Dendritic cell treated with granulocyte-macrophage colony-stimulating factor and Interleukin-4, amounts not matched to agents 40 ng/mL and 50 ng/mL, for 4 days (primary cell): ENCODE measurements at regions not wholly inside any gene's neighbourhood (a gene's known extent, or its start where the extent isn't known, plus 50 kb on each side); places are given as distances from the start of the nearest gene placed in this dataset.

Source experiments
- H3K27ac Mint-ChIP-seq: one replicate; pipeline ENCODE4 v1.8.0; 2022; ENCODE audit warnings: mild to moderate bottlenecking, mixed read lengths
- H3K27me3 Mint-ChIP-seq: one replicate; pipeline ENCODE4 v1.8.0; 2022; ENCODE audit warnings: mild to moderate bottlenecking, mixed read lengths
- H3K36me3 Mint-ChIP-seq: one replicate; pipeline ENCODE4 v1.8.0; 2022; ENCODE audit warnings: low read depth, mixed read lengths
- H3K4me1 Mint-ChIP-seq: one replicate; pipeline ENCODE4 v1.8.0; 2022; ENCODE audit warnings: low read depth, mixed read lengths
- H3K4me3 Mint-ChIP-seq: one replicate; pipeline ENCODE4 v1.8.0; 2022; ENCODE audit warnings: mild to moderate bottlenecking, moderate library complexity, mixed read lengths
- H3K9me3 Mint-ChIP-seq: one replicate; pipeline ENCODE4 v1.8.0; 2022; ENCODE audit warnings: mixed read lengths
- intact Hi-C: fragments of 100-400 bp; cut with micrococcal nuclease; formaldehyde crosslinking; loops from one replicate; pipeline ENCODE4 v1.15.0; 2022

DNA sequence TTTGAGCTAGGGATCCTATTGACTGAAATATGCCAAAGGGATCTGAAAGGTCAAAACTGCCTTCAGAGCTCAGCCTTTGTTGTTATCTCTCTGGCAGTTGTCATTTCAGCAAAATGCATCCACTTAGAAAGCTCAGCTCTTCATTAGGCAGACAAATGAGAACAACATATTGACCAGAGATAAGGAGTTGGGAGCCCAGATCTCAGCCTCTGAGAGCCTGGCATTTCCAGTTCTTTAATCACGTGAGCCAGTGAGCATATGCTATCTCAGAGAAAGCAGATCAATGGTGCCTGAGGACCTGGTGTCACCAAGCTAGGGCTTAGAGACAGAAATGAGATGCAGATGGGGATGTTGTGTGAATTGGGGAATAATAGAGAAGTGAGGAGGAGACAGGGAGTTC, 101.1 kb downstream of the DAD1 start:
- no peak overlapping the region for H3K4me3 Mint-ChIP-seq
- no peaks in the 10 kb centered on the region for H3K9me3 Mint-ChIP-seq
- H3K4me1 Mint-ChIP-seq = no peaks in the 10 kb centered on the region
- H3K36me3 Mint-ChIP-seq = no peaks in the 10 kb centered on the region
- H3K27ac Mint-ChIP-seq = no peak overlapping the region
- peaks cover 2% of the 10 kb centered on the region for H3K27me3 Mint-ChIP-seq
- intact Hi-C loops = no loop called here

DNA sequence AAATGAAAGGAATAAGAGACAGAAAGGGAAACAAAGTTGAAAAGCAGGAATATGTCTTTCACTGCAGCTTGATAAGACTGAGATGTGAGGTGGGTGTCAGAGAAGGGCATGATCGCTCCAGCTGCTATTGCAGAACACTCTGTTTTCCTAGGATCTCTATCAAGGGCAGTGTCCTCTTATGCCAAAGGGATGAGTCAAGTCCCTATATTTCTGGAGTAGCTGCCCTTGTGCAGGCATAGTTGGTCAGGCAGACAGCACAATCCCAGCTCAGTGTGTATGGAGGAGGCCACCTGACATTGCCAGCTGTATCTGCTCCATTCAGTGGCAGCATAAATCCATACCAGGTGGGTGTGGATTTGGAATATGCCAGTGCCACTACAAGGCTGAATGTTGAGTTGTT, 101.6 kb downstream of the DAD1 start:
- no peaks in the 10 kb centered on the region for H3K9me3 Mint-ChIP-seq
- H3K4me1 Mint-ChIP-seq = no peaks in the 10 kb centered on the region
- no peak overlapping the region for H3K4me3 Mint-ChIP-seq
- no peaks in the 10 kb centered on the region for H3K36me3 Mint-ChIP-seq
- peaks cover 2% of the 10 kb centered on the region for H3K27me3 Mint-ChIP-seq
- intact Hi-C loops = no loop called here
- H3K27ac Mint-ChIP-seq = no peak overlapping the region

DNA sequence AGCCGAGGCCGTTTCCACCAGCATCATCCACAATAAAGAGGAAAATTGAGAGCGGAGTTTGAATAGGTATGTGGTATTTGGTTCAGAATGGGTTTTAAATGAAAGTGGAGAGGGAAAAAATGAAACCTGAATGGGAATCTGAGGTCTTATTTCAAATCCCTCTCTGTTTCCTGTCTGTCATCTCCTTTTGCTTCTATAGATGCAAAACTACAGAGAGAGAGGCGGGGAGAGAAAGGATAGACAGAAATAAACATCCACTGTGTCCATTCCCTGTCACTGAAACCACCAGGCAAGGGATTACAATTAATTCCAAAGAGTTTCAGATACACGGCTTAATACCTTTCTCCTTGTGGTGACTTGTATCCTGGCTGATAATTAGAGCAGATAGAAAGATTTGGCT, 102.3 kb downstream of the DAD1 start:
- Mint-ChIP-seq H3K27ac (no peak overlapping the region), H3K9me3 (no peaks in the 10 kb centered on the region), H3K4me1 (no peaks in the 10 kb centered on the region), H3K27me3 (peaks cover 2% of the 10 kb centered on the region), H3K36me3 (no peaks in the 10 kb centered on the region), H3K4me3 (no peak overlapping the region)
- intact Hi-C loops = no loop called here

DNA sequence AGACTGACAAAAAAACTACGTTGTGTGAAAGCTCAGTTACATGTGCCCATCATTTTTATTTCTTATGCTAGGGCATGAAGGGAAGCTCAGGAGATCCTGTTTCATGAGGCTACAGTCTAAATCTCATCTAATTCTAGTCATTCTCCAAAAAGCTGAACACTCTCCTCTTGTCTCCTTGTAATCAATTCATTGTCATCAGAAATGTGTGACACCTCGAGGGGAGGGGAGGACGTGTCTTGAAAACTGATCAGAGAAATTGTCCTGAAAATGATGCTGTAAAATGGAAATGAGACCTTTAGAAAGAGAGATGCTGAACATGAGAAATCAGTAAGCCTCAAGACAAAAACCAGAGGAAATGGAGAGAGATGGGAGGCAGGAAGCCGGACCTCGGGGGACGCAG, 103.4 kb downstream of the DAD1 start:
- Mint-ChIP-seq H3K27ac (no peak overlapping the region), H3K4me1 (no peaks in the 10 kb centered on the region), H3K9me3 (no peaks in the 10 kb centered on the region), H3K27me3 (peaks cover under 1% of the 10 kb centered on the region), H3K4me3 (no peak overlapping the region), H3K36me3 (no peaks in the 10 kb centered on the region)
- intact Hi-C loops = no loop called here

DNA sequence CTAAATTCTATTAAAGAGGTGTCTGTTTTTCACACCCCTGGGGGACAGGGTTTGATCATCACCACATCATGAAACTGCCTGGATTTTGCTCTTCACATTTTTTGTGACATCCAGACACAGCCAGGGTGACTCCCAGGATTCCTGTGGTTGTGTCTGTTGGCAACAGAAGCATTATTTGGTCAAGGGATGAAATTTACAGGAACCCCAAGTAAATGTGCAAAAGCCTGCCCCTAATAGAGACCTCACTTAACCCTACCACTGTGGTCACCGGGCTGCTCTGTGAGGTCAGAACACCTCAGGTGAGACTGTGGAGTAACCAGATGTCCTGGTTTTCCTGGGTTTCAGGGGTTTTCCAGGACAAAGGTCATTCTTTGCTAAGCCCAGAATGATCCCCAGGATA, 103.8 kb downstream of the DAD1 start:
- intact Hi-C loops = no loop called here
- Mint-ChIP-seq H3K27me3 (no peaks in the 10 kb centered on the region), H3K4me3 (no peak overlapping the region), H3K9me3 (no peaks in the 10 kb centered on the region), H3K4me1 (no peaks in the 10 kb centered on the region), H3K27ac (no peak overlapping the region), H3K36me3 (no peaks in the 10 kb centered on the region)

DNA sequence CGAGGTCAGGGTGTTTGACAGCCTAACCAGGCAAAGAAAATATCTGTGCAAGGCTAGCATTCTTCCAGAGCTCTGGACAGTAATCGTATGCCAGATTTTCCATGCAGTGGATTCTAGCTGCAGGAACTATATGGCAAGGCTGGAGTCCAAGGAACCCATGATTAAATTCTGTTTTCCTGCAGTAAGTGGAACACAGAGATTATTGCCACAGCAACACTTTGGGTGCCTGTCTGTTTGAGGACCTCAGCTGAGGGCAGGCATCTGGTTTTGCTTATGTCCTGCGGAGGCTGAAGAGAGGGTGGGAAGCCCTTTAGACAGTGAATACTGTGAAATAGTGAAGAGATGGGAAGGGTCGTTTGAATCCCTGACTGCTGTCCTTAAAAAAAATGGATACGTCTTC, 104.4 kb downstream of the DAD1 start:
- Mint-ChIP-seq H3K9me3 (no peaks in the 10 kb centered on the region), H3K27ac (no peak overlapping the region), H3K27me3 (no peaks in the 10 kb centered on the region), H3K4me3 (no peak overlapping the region), H3K36me3 (no peaks in the 10 kb centered on the region), H3K4me1 (no peaks in the 10 kb centered on the region)
- intact Hi-C loops = no loop called here

DNA sequence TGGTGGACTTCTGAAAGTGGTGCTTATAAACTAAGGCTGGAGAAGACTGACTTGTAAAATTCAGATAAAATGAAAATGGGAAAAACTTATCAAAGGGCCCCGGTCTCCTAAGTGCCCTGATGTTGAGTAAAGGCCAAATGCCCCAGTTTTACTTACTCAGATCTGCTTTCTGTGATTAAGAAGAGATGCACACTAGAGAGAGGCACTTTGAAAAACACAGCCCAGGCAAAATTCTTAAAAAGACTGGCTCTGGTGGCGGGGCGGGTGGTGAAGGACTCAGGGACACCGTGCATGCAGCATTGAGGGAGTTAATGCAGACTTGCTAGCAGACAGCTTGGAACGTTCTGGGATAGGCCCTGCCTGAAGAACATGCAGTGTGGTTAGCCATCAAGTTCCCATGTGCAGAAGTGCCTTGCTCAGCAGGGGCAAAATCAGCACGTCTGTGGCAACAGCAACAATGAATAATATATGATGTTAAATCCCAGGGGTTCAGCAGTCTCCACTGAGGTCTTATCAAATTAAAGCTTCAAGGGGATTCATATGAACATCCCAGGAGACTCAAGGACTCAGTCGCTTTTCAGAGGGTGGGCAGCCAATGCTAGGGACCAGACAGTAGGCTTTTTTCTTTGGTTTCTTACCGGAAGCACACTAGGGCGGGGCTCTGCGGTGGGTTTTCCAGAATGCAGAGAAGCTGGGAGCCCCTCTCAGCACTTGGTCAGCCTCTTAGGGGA, 105.0 kb downstream of the DAD1 start:
- no peaks in the 10 kb centered on the region for H3K36me3 Mint-ChIP-seq
- H3K4me1 Mint-ChIP-seq = no peaks in the 10 kb centered on the region
- H3K9me3 Mint-ChIP-seq = no peaks in the 10 kb centered on the region
- no peak overlapping the region for H3K27ac Mint-ChIP-seq
- no peak overlapping the region for H3K4me3 Mint-ChIP-seq
- intact Hi-C loops = no loop called here
- no peaks in the 10 kb centered on the region for H3K27me3 Mint-ChIP-seq

DNA sequence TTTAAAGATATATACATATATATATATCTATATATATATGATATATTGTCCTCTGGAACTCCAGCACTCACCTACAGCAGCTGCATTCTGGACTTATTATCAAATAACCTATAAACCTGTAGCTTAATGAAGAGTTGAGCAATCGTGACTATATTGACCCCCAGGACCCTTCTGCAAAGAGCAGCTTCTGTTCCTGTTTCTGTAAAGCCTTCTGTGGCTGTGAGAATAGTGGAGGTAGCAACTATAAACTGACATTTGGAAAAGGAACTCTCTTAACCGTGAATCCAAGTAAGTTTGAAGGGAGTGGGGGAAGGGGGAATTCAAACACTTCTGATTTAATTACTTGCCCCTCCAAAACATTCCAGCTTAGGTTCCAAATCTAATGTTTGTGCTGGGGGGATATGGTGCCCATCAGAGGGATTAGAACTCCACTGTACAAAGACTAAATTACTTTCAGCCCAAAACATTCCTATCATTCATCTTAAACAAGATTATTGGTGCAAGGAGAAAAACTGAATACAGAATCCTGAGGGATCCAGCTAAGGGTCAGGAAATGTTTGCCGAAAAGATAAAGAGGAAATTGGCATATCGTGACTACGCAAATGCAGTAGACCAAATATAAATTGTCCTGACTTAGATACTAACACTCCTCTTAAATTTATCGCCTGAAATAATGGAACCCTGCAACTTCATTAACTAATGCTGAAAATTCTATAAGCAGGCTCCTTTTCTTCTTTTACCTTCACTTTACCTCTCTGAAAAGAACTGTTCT, 106.1 kb downstream of the DAD1 start:
- Mint-ChIP-seq H3K4me1 (no peaks in the 10 kb centered on the region), H3K4me3 (no peak overlapping the region), H3K27me3 (no peaks in the 10 kb centered on the region), H3K9me3 (no peaks in the 10 kb centered on the region), H3K36me3 (no peaks in the 10 kb centered on the region), H3K27ac (no peak overlapping the region)
- intact Hi-C loops = no loop called here

DNA sequence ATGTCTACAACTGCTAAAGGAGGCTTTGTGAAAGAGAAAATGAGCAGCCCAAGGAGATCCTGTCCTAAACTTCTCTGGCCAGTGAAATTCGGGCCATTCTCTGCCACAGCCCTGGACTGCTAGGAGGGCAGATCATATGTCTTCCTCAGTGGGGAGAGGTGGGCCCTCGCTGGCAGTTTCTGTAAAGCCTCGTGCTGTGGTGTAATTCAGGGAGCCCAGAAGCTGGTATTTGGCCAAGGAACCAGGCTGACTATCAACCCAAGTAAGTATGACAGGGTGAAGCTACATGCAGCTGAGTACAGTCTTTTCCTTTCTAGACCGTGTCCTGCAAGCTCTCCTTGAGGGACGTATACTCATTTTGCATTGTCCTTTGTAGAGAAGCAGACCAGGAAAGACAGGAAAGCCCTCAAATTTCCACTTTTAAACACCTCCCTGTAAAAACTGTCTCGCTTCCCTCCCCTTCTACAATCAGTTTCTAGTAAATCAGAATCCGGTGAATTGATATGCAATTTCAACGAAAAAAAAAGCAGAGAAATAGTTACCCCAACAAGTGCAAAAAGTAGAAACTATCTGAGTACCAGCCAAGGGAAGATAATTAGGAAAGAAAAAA, 106.8 kb downstream of the DAD1 start:
- no peak overlapping the region for H3K27ac Mint-ChIP-seq

DNA sequence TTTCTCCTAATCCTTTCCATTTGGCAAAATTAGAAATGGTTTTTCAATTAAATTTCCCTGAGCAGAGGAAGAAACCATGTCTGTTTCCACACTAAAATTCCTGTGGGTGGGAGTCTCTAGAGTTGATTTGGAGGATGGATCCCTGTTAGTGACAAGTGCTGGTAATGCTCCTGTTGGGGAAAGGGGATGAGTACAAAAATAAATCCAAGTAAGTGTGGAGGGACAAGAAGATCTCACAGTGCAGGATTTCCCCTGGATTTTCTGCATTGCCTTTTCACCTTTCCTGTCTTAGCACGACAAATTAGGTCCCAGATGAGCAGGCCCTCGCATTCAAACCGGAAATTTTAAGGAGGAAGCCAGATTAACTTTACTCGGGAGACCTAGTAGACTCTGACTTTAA, 107.5 kb downstream of the DAD1 start:
- Mint-ChIP-seq H3K27me3 (no peaks in the 10 kb centered on the region), H3K36me3 (no peaks in the 10 kb centered on the region), H3K9me3 (no peaks in the 10 kb centered on the region), H3K4me1 (no peaks in the 10 kb centered on the region), H3K4me3 (no peak overlapping the region), H3K27ac (no peak overlapping the region)
- intact Hi-C loops = no loop called here

More for the DNA sequence above, 106.8 kb downstream of the DAD1 start:
- Mint-ChIP-seq H3K27me3 (no peaks in the 10 kb centered on the region), H3K4me1 (no peaks in the 10 kb centered on the region), H3K36me3 (no peaks in the 10 kb centered on the region), H3K4me3 (no peak overlapping the region), H3K9me3 (no peaks in the 10 kb centered on the region)
- intact Hi-C loops = no loop called here

DNA sequence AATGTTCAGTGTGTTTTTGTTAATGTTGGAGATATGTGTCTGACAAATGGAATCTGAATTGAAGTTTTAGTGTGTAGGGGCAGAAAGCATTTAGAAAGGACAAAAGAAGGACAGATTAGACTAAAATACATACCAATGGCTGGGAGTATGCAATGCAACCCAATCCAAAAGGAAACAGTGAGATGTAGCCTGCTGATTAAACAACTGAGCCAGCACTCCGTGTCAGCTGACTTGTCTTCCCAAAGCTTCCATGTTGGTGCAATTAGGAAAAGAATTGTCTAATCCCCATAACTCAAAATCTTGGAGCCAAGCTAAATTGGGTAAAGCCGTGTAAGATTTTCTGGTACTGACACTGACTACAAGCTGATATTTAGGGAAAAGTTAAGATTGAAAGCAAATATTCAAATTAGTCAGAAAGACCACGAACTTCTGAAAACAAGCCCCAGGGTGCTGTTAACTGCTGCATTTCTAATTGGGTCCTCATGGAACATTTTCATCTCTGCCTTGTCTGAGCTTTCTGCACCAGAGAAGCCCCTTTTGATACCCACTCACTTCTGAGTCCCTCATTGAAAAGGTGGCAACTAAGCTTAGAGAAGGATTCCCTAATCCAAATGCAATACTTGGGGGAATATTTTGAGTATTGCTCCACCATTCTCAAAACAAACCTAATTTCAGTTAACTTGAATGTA, 109.1 kb downstream of the DAD1 start:
- Mint-ChIP-seq H3K9me3 (no peaks in the 10 kb centered on the region), H3K27me3 (no peaks in the 10 kb centered on the region), H3K4me1 (no peaks in the 10 kb centered on the region), H3K36me3 (no peaks in the 10 kb centered on the region), H3K4me3 (no peak overlapping the region), H3K27ac (no peak overlapping the region)
- intact Hi-C loops = loop anchor here (5.0 kb wide), 1 partner anchor 163 kb away; no protein-coding TSS in a partner anchor

DNA sequence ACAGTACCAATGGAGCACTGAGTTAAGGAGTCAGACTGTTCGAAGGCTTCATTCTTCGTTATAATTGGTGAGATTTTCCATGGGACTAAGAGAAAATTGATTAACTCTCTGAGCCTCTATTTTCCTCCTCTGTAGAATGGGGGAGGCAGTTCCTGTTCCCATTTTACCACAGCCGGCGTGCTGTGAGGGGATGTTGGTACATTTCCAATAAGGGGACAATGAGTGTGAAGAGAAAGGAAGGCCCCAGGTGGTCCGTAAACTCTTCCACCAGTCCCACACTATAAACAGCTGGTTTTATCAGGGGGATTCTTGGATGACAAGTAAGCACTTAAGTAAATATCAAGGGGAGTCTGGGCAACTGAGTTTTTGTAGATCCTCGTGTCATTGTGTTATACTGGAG, 109.9 kb downstream of the DAD1 start:
- H3K9me3 Mint-ChIP-seq = no peaks in the 10 kb centered on the region

DNA sequence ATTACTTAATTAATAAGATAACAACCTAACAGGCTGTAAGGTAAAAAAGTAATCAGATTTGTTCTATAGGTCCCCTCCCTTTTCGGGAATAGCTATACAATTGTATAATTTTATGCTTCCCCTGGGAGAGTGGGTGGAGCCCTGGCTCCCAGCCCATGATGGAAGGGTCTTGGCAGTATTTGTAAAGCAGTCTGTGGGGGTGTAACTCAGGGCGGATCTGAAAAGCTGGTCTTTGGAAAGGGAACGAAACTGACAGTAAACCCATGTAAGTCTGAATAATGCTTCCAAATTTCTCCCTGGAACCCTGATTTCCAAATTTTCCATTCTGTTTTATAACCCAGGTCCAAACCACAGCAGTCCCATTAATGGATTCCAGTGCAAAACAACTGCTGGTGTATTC, 110.4 kb downstream of the DAD1 start:
- H3K27me3 Mint-ChIP-seq = peaks cover 1% of the 10 kb centered on the region
- H3K4me3 Mint-ChIP-seq = no peak overlapping the region
- intact Hi-C loops = loop anchor here (5.0 kb wide), 1 partner anchor 161 kb away; no protein-coding TSS in a partner anchor
- no peak overlapping the region for H3K27ac Mint-ChIP-seq
- no peaks in the 10 kb centered on the region for H3K4me1 Mint-ChIP-seq
- H3K9me3 Mint-ChIP-seq = no peaks in the 10 kb centered on the region
- H3K36me3 Mint-ChIP-seq = no peaks in the 10 kb centered on the region

More for the DNA sequence above, 109.9 kb downstream of the DAD1 start:
- intact Hi-C loops = loop anchor here (5.0 kb wide), 1 partner anchor 162 kb away; no protein-coding TSS in a partner anchor
- Mint-ChIP-seq H3K36me3 (no peaks in the 10 kb centered on the region), H3K4me1 (no peaks in the 10 kb centered on the region), H3K27me3 (peaks cover 1% of the 10 kb centered on the region), H3K4me3 (no peak overlapping the region), H3K27ac (no peak overlapping the region)

DNA sequence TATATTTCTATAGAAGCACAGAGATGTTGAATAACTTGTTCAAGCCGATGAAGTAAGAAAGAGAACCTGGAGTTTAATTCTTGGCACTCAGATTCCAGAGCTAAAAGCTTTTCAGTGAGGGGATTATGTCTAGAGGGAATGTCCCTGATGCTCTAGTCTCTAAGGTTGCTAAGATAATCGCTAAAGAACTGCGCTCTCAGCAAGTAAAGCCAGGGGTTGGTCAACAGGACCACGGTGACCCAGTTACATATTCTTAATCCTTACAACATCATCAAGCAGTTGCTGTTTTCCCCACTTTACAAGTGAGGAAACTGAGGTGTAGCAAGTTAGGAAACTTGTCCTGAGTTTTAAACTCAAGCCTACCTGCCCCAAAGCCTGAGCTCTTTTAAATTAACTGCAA, 110.8 kb downstream of the DAD1 start:
- peaks cover 1% of the 10 kb centered on the region for H3K27me3 Mint-ChIP-seq
- intact Hi-C loops = loop anchor here (5.0 kb wide), 1 partner anchor 161 kb away; no protein-coding TSS in a partner anchor
- no peaks in the 10 kb centered on the region for H3K9me3 Mint-ChIP-seq
- no peaks in the 10 kb centered on the region for H3K36me3 Mint-ChIP-seq
- no peak overlapping the region for H3K4me3 Mint-ChIP-seq
- no peak overlapping the region for H3K27ac Mint-ChIP-seq
- H3K4me1 Mint-ChIP-seq = no peaks in the 10 kb centered on the region
